HepG2 (cell line): ENCODE measurements at regions not wholly inside any gene's neighbourhood (a gene's known extent, or its start where the extent isn't known, plus 50 kb on each side); places are given as distances from the start of the nearest gene placed in this dataset.
A peak's percentile ranks its signal among the peaks of the same experiment; 100 is the strongest.

Source experiments
- ATAC-seq: fragments of 200-7000 bp; cut with Tn5 transposase; 3 replicates; pipeline ENCODE4 v1.9.1; 2020; ENCODE audit warnings: mild to moderate bottlenecking, moderate library complexity
- BruUV-seq: library from RNA; stranded (reverse); fragments of 400-500 nt; replicated peaks from 2 replicates; lab custom pipeline; 2021; lab: Mats Ljungman, UMichigan
- CTCF ChIA-PET: fragments of 300-600 bp; formaldehyde crosslinking; extraction: SDS; loops from one replicate; lab custom pipeline; 2021; ENCODE audit warnings: low total read pairs, inconsistent platforms, low intra/inter-chr PET ratio; lab: Yijun Ruan, JAX
- POLR2A ChIA-PET: fragments of 350-600 bp; sonication (Branson Sonifier 250); formaldehyde crosslinking; loops from one replicate; lab custom pipeline; 2020; ENCODE audit warnings: antibody characterized with exemption, inconsistent platforms; lab: Yijun Ruan, JAX
- DNase-seq: peaks from one replicate; pipeline ENCODE4 v3.0.0-alpha.2; 2015; ENCODE audit warnings: low spot score
- FAIRE-seq: peaks from 3 replicates; lab custom pipeline; 2011; peaks lifted over from hg19 to GRCh38; lab: Jason Lieb, UNC
- H2AFZ ChIP-seq: one replicate; pipeline ENCODE4 v1.6.1; 2011; ENCODE audit warnings: low read length, inconsistent platforms
- H3K27ac ChIP-seq: fragments of 300-600 bp; 3 replicates; pipeline ENCODE4 v1.8.0; 2011; ENCODE audit warnings: mixed run types, mild to moderate bottlenecking, mixed read lengths, low read length, inconsistent platforms; ENCODE audit not compliant: insufficient read depth; ENCODE audit errors: extremely low read length
- H3K27me3 ChIP-seq, 2 experiments: fragments of 200-600 bp in 1 of 2; 2 replicates in 1 of 2; 3 replicates in 1 of 2; pipeline versions ENCODE4 v1.6.0 to v1.8.0; 2011; ENCODE audit warnings: low read length in 2 of 2, mild to moderate bottlenecking in 2 of 2, moderate library complexity in 2 of 2, inconsistent platforms in 1 of 2; ENCODE audit not compliant: insufficient read depth in 2 of 2, control insufficient read depth in 1 of 2
- H3K36me3 ChIP-seq, 2 experiments: fragments of 200-600 bp in 1 of 2; replicated peaks in 1 of 2; 2 replicates in 1 of 2; 3 replicates in 1 of 2; pipeline versions ENCODE4 v1.5.1 to v1.8.0; 2011; ENCODE audit warnings: low read length in 2 of 2, inconsistent platforms in 1 of 2; ENCODE audit not compliant: insufficient read depth in 2 of 2, control insufficient read depth in 1 of 2
- H3K4me1 ChIP-seq: 2 replicates; pipeline ENCODE4 v1.5.1; 2012; ENCODE audit warnings: low read length, inconsistent platforms; ENCODE audit not compliant: insufficient read depth
- H3K4me2 ChIP-seq: 2 replicates; pipeline ENCODE4 v1.6.0; 2011; ENCODE audit warnings: low read depth, low read length, inconsistent platforms
- H3K4me3 ChIP-seq, 3 experiments: fragments of 200-600 bp in 1 of 3; sonication (generic), shearing (Covaris generic) in 1 of 3; replicated peaks in 1 of 3; 2 replicates each; pipeline ENCODE4 v1.5.1; 2011 to 2016; ENCODE audit warnings: low read length in 3 of 3, inconsistent platforms in 2 of 3, low read depth in 2 of 3, mild to moderate bottlenecking in 2 of 3, control low read depth in 1 of 3, mixed read lengths in 1 of 3; ENCODE audit not compliant: insufficient read depth in 1 of 3
- H3K79me2 ChIP-seq: one replicate; pipeline ENCODE4 v1.6.1; 2011; ENCODE audit warnings: low read length, inconsistent platforms; ENCODE audit not compliant: insufficient read depth
- H3K9ac ChIP-seq: 2 replicates; pipeline ENCODE4 v1.6.0; 2011; ENCODE audit warnings: mild to moderate bottlenecking, low read depth, low read length, inconsistent platforms; ENCODE audit not compliant: insufficient read depth
- H3K9me3 ChIP-seq: 2 replicates; pipeline ENCODE4 v1.5.1; 2012; ENCODE audit warnings: mild to moderate bottlenecking, low read length
- H4K20me1 ChIP-seq: 2 replicates; pipeline ENCODE4 v1.6.0; 2011; ENCODE audit warnings: inconsistent platforms, mild to moderate bottlenecking, low read length, moderate library complexity; ENCODE audit not compliant: insufficient read depth
- ARID2 ChIP-seq: sonication (generic); formaldehyde crosslinking; IDR thresholded peaks from 2 replicates; pipeline ENCODE4 v1.8.1; 2022; ENCODE audit warnings: mild to moderate bottlenecking, missing genetic modification reagents, borderline replicate concordance
- NR2F6 ChIP-seq, 2 experiments: IDR thresholded peaks; 2 replicates each; pipeline ENCODE4 v1.6.1; 2016; ENCODE audit warnings: antibody characterized with exemption in 1 of 2, mild to moderate bottlenecking in 1 of 2
- TRIM24 ChIP-seq: sonication (generic); formaldehyde crosslinking; IDR thresholded peaks from 2 replicates; pipeline ENCODE4 v1.8.0; 2022; ENCODE audit warnings: mild to moderate bottlenecking, missing genetic modification reagents
- ZNF713 ChIP-seq: sonication (generic); formaldehyde crosslinking; IDR thresholded peaks from 2 replicates; pipeline ENCODE4 v1.4.0; 2020; ENCODE audit warnings: mild to moderate bottlenecking, missing genetic modification reagents
- WGBS: methylation state at CpG from one replicate; pipeline ENCODE4 v1.1.6; 2017; ENCODE audit warnings: low lambda C conversion rate; 5-methylcytosine and 5-hydroxymethylcytosine counted together
- in situ Hi-C: cut with HindIII; loops from 2 replicates; pipeline ENCODE4 v1.10.0; 2017; ENCODE audit warnings: low pct_unique_long_range_greater_than_20kb; ENCODE audit not compliant: extremely low pct_ligation_motif_present
- intact Hi-C: fragments of 100-400 bp; cut with micrococcal nuclease; formaldehyde crosslinking; loops from one replicate; pipeline ENCODE4 v1.10.0; 2022; ENCODE audit not compliant: unreplicated experiment
- TF ChIP-seq, protein P1 (sequence below): sonication (generic); formaldehyde crosslinking; IDR thresholded peaks from 2 replicates; pipeline ENCODE4 v1.9.0; 2021; ENCODE audit warnings: missing genetic modification reagents, borderline replicate concordance
- TF ChIP-seq, protein P2 (sequence below): sonication (generic); formaldehyde crosslinking; IDR thresholded peaks from 2 replicates; pipeline ENCODE4 v1.4.0; 2020; ENCODE audit warnings: missing genetic modification reagents, mild to moderate bottlenecking, borderline replicate concordance

DNA sequence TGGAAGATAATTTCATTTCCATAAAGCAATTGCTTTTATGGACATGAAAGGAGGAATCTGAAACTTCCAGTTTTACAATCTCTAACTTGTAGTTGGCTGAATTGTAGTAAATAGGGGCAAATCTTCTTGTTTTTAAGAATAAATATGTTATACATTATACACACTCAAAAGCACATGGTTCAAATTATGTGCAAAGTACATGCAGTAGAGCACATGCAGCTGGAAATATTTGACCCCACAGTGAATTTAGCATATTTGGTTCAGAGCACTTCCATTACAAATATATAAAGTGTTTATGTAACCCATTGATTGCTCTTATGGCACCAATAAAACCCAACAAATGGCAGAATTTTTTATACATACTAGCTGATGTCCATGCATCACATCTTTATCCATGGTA, 180.5 kb downstream of the IRS2 start (continued):
- no peak for TF ChIP-seq ZNF713 (CRISPR knock-in tag)

DNA sequence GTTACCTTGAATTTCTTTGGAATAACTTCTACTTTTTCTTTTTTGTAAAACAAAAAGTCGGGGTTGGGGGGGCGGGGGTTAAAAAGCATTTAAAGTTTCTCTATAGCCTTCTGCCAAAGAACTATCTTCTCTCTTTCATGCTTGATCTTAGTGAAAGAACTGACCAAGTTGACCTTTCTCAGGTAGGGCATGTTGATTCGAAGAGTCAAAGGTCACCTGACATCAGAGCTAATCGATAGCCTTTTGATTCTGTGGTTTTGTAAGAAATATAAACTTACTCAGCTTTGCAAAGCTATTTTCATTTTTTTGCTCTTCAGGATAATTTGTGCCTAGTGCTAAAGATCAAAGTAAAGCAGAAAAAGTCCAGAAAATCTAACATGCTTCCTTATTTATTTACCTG, 181.5 kb downstream of the IRS2 start:
- no peak for TF ChIP-seq TRIM24
- TF ChIP-seq, protein P1, sequence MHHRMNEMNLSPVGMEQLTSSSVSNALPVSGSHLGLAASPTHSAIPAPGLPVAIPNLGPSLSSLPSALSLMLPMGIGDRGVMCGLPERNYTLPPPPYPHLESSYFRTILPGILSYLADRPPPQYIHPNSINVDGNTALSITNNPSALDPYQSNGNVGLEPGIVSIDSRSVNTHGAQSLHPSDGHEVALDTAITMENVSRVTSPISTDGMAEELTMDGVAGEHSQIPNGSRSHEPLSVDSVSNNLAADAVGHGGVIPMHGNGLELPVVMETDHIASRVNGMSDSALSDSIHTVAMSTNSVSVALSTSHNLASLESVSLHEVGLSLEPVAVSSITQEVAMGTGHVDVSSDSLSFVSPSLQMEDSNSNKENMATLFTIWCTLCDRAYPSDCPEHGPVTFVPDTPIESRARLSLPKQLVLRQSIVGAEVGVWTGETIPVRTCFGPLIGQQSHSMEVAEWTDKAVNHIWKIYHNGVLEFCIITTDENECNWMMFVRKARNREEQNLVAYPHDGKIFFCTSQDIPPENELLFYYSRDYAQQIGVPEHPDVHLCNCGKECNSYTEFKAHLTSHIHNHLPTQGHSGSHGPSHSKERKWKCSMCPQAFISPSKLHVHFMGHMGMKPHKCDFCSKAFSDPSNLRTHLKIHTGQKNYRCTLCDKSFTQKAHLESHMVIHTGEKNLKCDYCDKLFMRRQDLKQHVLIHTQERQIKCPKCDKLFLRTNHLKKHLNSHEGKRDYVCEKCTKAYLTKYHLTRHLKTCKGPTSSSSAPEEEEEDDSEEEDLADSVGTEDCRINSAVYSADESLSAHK (CRISPR knock-in tag): no peak
- TF ChIP-seq, protein P2, sequence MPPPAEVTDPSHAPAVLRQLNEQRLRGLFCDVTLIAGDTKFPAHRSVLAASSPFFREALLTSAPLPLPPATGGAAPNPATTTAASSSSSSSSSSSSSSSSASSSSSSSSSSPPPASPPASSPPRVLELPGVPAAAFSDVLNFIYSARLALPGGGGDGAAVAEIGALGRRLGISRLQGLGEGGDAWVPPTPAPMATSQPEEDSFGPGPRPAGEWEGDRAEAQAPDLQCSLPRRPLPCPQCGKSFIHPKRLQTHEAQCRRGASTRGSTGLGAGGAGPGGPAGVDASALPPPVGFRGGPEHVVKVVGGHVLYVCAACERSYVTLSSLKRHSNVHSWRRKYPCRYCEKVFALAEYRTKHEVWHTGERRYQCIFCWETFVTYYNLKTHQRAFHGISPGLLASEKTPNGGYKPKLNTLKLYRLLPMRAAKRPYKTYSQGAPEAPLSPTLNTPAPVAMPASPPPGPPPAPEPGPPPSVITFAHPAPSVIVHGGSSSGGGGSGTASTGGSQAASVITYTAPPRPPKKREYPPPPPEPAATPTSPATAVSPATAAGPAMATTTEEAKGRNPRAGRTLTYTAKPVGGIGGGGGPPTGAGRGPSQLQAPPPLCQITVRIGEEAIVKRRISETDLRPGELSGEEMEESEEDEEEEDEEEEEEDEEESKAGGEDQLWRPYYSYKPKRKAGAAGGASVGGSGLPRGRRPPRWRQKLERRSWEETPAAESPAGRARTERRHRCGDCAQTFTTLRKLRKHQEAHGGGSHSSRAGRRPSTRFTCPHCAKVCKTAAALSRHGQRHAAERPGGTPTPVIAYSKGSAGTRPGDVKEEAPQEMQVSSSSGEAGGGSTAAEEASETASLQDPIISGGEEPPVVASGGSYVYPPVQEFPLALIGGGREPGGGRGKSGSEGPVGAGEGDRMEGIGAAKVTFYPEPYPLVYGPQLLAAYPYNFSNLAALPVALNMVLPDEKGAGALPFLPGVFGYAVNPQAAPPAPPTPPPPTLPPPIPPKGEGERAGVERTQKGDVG (CRISPR knock-in tag): no peak
- 0 out of 2 replicates have a peak, but pooled peaks have one; percentile 12 for TF ChIP-seq NR2F6 (IDR thresholded peaks at IDR 0.05)
- no peak for TF ChIP-seq NR2F6 (CRISPR knock-in tag; IDR thresholded peaks at IDR 0.05)
- TF ChIP-seq ARID2: no peak
- WGBS: 2% methylated on average over 4 of the region's 4 CpGs
- no TSS peak for BruUV-seq
- H3K9me3 ChIP-seq: peaks cover 17% of the 10 kb centered on the region; the same call in 1 of the 2 replicates
- ChIA-PET CTCF (no interaction called here), POLR2A (no interaction called here)
- intact Hi-C loops: no loop called here
- FAIRE-seq (no peak), DNase-seq (no peak), ATAC-seq (no peak)
- no peaks in the 10 kb centered on the region for H3K36me3 ChIP-seq
- no peak overlapping the region for H3K4me3 ChIP-seq
- no peak overlapping the region for H2AFZ ChIP-seq
- no peaks in the 10 kb centered on the region for H3K79me2 ChIP-seq
- no peak overlapping the region for H3K4me2 ChIP-seq
- H4K20me1 ChIP-seq: no peaks in the 10 kb centered on the region
- no peak overlapping the region for H3K27ac ChIP-seq
- in situ Hi-C loops: no loop called here
- no peaks in the 10 kb centered on the region for H3K27me3 ChIP-seq
- no peaks in the 10 kb centered on the region for H3K4me1 ChIP-seq
- H3K9ac ChIP-seq: no peak overlapping the region
